ENCODE measurements at regions not wholly inside any gene's neighbourhood (a gene's known extent, or its start where the extent isn't known, plus 50 kb on each side); places are given as distances from the start of the nearest gene placed in this dataset.

DNA sequence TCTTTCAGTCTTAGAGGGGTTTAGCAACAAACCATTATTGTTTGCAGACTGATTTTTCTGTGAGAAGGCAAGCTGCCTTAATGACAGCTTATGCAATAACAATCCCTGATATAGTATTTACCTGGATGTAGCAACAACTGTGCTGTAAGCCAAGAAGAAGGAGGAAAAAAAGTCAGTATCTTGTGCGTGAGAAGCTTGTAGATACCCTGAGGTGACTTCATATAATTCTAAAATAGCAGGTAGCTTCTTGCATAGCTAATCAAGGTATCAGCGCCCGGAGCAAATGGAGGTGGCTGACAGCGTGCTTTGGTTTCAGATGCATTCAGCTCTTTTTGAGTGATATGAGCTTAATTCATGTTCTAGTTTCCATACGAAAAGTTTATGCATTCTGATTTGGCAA is 309.8 kb downstream of the KLF5 start:
- TF ChIP-seq CTCF (IDR thresholded peaks at IDR 0.05; ENCODE audit: low read length, missing control alignments): no peak
- DNase-seq (ENCODE audit: low read depth): no peak
- H3K4me3 ChIP-seq (replicated peaks; ENCODE audit: low read depth, low read length): no peak overlapping the region

- TF ChIP-seq CTCF (IDR thresholded peaks at IDR 0.05; ENCODE audit: low read length, missing control alignments): no peak
- no peak for DNase-seq (ENCODE audit: low read depth)
- no peak overlapping the region for H3K4me3 ChIP-seq (replicated peaks; ENCODE audit: low read depth, low read length)
These were observed 309.1 kb downstream of the KLF5 start for GRCh38 chr13:73367886-73368285.

DNA sequence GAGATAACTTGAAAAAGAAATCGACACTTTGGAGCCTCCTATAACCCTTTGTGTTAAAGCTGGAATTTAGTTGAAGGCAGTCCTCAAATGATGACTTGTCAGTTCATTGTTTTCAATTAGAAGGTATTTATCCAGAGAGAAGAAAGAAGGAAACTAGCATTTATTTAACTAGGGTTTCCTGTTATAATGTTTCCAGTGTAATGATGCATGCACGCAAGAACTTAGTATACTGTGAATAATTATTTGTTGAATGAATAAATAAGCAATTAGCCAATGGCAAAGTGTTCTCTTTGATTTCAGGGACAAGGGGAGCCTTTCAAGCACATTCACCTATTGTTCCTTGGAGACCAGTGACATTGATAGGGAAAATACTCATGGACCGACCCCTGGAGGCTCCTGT is 307.4 kb downstream of the KLF5 start:
- TF ChIP-seq CTCF (IDR thresholded peaks at IDR 0.05; ENCODE audit: low read length, missing control alignments): no peak
- no peak overlapping the region for H3K4me3 ChIP-seq (replicated peaks; ENCODE audit: low read depth, low read length)
- no peak for DNase-seq (ENCODE audit: low read depth)

DNA sequence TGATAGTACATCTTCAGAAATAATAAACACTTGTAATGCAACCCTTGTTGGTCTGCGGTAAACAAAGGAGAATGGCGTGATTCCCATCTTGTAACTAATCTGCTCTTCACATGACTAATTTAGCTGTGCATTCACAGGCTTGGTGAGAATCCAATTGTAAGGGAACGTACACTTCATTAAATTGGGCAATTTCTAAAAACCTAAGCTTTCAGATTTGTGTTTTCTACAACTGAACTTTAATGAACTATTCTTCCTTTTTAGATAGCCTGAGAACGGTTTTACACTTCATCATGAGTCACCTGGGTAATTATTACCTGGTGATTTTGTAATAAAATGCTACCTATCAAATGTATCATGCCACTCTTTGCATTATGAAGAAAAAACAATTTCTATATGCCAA is 306.9 kb downstream of the KLF5 start:
- no peak overlapping the region for H3K4me3 ChIP-seq (replicated peaks; ENCODE audit: low read depth, low read length)
- DNase-seq (ENCODE audit: low read depth): no peak
- no peak for TF ChIP-seq CTCF (IDR thresholded peaks at IDR 0.05; ENCODE audit: low read length, missing control alignments)

DNA sequence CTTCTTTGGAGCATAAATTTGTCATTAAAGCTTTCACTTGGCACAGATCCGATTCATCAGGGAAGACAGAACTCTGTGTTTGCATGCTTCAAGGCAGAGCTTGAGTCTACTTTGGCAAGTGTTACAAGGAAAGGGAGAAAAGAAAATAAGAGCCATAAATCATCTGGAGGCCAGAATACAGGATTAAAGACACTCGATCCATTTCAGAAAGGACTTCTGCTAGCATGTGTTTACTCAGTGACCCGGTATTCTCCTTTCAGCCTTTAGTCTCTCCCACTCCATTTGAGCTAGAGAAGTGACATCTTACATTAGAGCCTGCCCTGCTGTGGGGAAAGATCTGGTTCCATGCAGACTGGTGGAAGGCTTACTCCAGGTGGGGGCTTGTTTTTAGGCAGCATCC is 306.4 kb downstream of the KLF5 start:
- no peak for TF ChIP-seq CTCF (IDR thresholded peaks at IDR 0.05; ENCODE audit: low read length, missing control alignments)
- no peak overlapping the region for H3K4me3 ChIP-seq (replicated peaks; ENCODE audit: low read depth, low read length)
- DNase-seq (ENCODE audit: low read depth): no peak

GRCh38 chr13:73364736-73365135 is 305.9 kb downstream of the KLF5 start:
- H3K4me3 ChIP-seq (replicated peaks; ENCODE audit: low read depth, low read length): no peak overlapping the region
- no peak for TF ChIP-seq CTCF (IDR thresholded peaks at IDR 0.05; ENCODE audit: low read length, missing control alignments)
- DNase-seq (ENCODE audit: low read depth): no peak

GRCh38 chr13:73358606-73359095 is 299.8 kb downstream of the KLF5 start:
- no peak for TF ChIP-seq CTCF (IDR thresholded peaks at IDR 0.05; ENCODE audit: low read length, missing control alignments)
- no peak for DNase-seq (ENCODE audit: low read depth)
- H3K4me3 ChIP-seq (replicated peaks; ENCODE audit: low read depth, low read length): no peak overlapping the region

Measured in fibroblast of pulmonary artery (primary cell).